H1 (cell line): ENCODE measurements at regions not wholly inside any gene's neighbourhood (a gene's known extent, or its start where the extent isn't known, plus 50 kb on each side); places are given as distances from the start of the nearest gene placed in this dataset.

ENCODE experiments used
- CTCF ChIA-PET: fragments of 300-600 bp; sonication (Branson Sonifier 250); formaldehyde crosslinking; loops from one replicate; lab custom pipeline; 2021; ENCODE audit not compliant: partially characterized antibody; lab: Charles Lee
- POLR2A ChIA-PET: fragments of 300-600 bp; sonication (Branson Sonifier 250); formaldehyde crosslinking; loops from one replicate; lab custom pipeline; 2021; ENCODE audit warnings: inconsistent platforms; ENCODE audit not compliant: partially characterized antibody; lab: Charles Lee
- DNase-seq, 2 experiments: peaks; one replicate each; pipeline versions ENCODE4 v3.0.0 to v3.0.0-alpha.2; 2010 to 2022; ENCODE audit warnings: low spot score in 2 of 2, low read depth in 1 of 2, mixed read lengths in 1 of 2
- FAIRE-seq: peaks from 2 replicates; lab custom pipeline; 2011; peaks lifted over from hg19 to GRCh38; lab: Jason Lieb, UNC
- H2AFZ ChIP-seq: 2 replicates; pipeline ENCODE4 v1.8.1; 2012; ENCODE audit warnings: low read length, inconsistent platforms
- H2AK5ac ChIP-seq: 2 replicates; pipeline ENCODE4 v1.6.1; 2013; ENCODE audit warnings: low read depth, low read length
- H2BK120ac ChIP-seq: replicated peaks from 2 replicates; pipeline ENCODE3; 2013; ENCODE audit warnings: low read depth, low read length, inconsistent platforms
- H2BK12ac ChIP-seq: 2 replicates; pipeline ENCODE4 v1.6.1; 2013; ENCODE audit warnings: low read depth, low read length
- H2BK15ac ChIP-seq: 2 replicates; pipeline ENCODE4 v1.6.1; 2013; ENCODE audit warnings: low read length
- H2BK20ac ChIP-seq: 2 replicates; pipeline ENCODE4 v1.6.1; 2013; ENCODE audit warnings: low read length
- H2BK5ac ChIP-seq: 2 replicates; pipeline ENCODE4 v1.6.1; 2013; ENCODE audit warnings: low read depth, low read length
- H3K14ac ChIP-seq: 2 replicates; pipeline ENCODE4 v1.6.1; 2013; ENCODE audit warnings: inconsistent platforms; ENCODE audit not compliant: insufficient read length
- H3K18ac ChIP-seq: 2 replicates; pipeline ENCODE4 v1.6.1; 2013; ENCODE audit warnings: low read length; ENCODE audit errors: extremely low read depth
- H3K23ac ChIP-seq: 2 replicates; pipeline ENCODE4 v1.6.1; 2013; ENCODE audit warnings: inconsistent platforms; ENCODE audit not compliant: insufficient read length
- H3K23me2 ChIP-seq: 2 replicates; pipeline ENCODE4 v1.6.1; 2013; ENCODE audit warnings: low read depth, low read length
- H3K27ac ChIP-seq: 2 replicates; pipeline ENCODE4 v1.6.1; 2011; ENCODE audit warnings: low read depth, low read length, inconsistent platforms
- H3K27me3 ChIP-seq, 4 experiments: replicated peaks in 1 of 4; 1 replicate in 1 of 4; 2 replicates in 3 of 4; pipeline versions ENCODE4 v1.6.1 to v1.8.1; 2011 to 2013; ENCODE audit warnings: low read length in 3 of 4, mild to moderate bottlenecking in 3 of 4, inconsistent platforms in 2 of 4, mixed read lengths in 2 of 4, moderate library complexity in 1 of 4; ENCODE audit not compliant: control insufficient read depth in 3 of 4, insufficient read depth in 3 of 4; ENCODE audit errors: extremely low read depth in 1 of 4
- H3K36me3 ChIP-seq, 4 experiments: 2 replicates each; pipeline versions ENCODE4 v1.6.1 to v1.8.1; 2011 to 2013; ENCODE audit warnings: mild to moderate bottlenecking in 4 of 4, low read length in 3 of 4, moderate library complexity in 2 of 4, control low read depth in 1 of 4, inconsistent platforms in 1 of 4; ENCODE audit not compliant: insufficient read depth in 4 of 4, control insufficient read depth in 2 of 4
- H3K4ac ChIP-seq: replicated peaks from 2 replicates; pipeline ENCODE3; 2013; ENCODE audit warnings: low read length, low read depth, mixed read lengths, inconsistent platforms; ENCODE audit not compliant: insufficient read length
- H3K4me1 ChIP-seq, 4 experiments: replicated peaks in 1 of 4; 1 replicate in 1 of 4; 2 replicates in 3 of 4; pipeline versions ENCODE4 v1.6.1 to v1.8.1; 2011 to 2013; ENCODE audit warnings: low read length in 3 of 4, inconsistent platforms in 2 of 4, mixed read lengths in 1 of 4; ENCODE audit not compliant: insufficient read depth in 4 of 4, control insufficient read depth in 3 of 4
- H3K4me2 ChIP-seq, 2 experiments: 2 replicates each; pipeline versions ENCODE4 v1.6.1 to v1.8.1; 2011 to 2013; ENCODE audit warnings: low read depth in 2 of 2, low read length in 2 of 2, control low read depth in 1 of 2, inconsistent platforms in 1 of 2, mild to moderate bottlenecking in 1 of 2; ENCODE audit not compliant: insufficient read depth in 1 of 2
- H3K4me3 ChIP-seq, 4 experiments: fragments of 200-600, 300-600 bp in 1 of 4; sonication (generic), shearing (Covaris generic), sonication (Bioruptor Twin) in 1 of 4; 2 replicates each; pipeline versions ENCODE4 v1.5.1 to v1.8.1; 2011 to 2016; ENCODE audit warnings: low read length in 4 of 4, low read depth in 3 of 4, control low read depth in 2 of 4, inconsistent platforms in 2 of 4, mild to moderate bottlenecking in 2 of 4, mixed read lengths in 1 of 4, moderate library complexity in 1 of 4; ENCODE audit not compliant: insufficient read depth in 2 of 4; ENCODE audit errors: extremely low read depth in 1 of 4
- H3K56ac ChIP-seq: replicated peaks from 2 replicates; pipeline ENCODE3; 2013; ENCODE audit warnings: low read depth, mild to moderate bottlenecking, mixed read lengths, low read length, inconsistent platforms; ENCODE audit not compliant: insufficient read length
- H3K79me1 ChIP-seq: 2 replicates; pipeline ENCODE4 v1.6.1; 2013; ENCODE audit warnings: low read depth, low read length, control low read depth
- H3K79me2 ChIP-seq, 2 experiments: 2 replicates each; pipeline versions ENCODE4 v1.6.1 to v1.8.1; 2012 to 2013; ENCODE audit warnings: low read length in 2 of 2, mild to moderate bottlenecking in 2 of 2, inconsistent platforms in 1 of 2; ENCODE audit not compliant: insufficient read depth in 2 of 2, control insufficient read depth in 1 of 2
- H3K9ac ChIP-seq, 4 experiments: replicated peaks in 1 of 4; 1 replicate in 1 of 4; 2 replicates in 3 of 4; pipeline versions ENCODE4 v1.6.1 to v1.8.1; 2011 to 2013; ENCODE audit warnings: low read depth in 3 of 4, low read length in 3 of 4, control low read depth in 2 of 4, mild to moderate bottlenecking in 2 of 4, moderate library complexity in 2 of 4, inconsistent platforms in 1 of 4; ENCODE audit errors: extremely low read depth in 1 of 4
- H3K9me3 ChIP-seq, 2 experiments: 2 replicates each; pipeline versions ENCODE4 v1.6.1 to v1.8.1; 2012 to 2013; ENCODE audit warnings: mild to moderate bottlenecking in 2 of 2, moderate library complexity in 2 of 2, control low read depth in 1 of 2, inconsistent platforms in 1 of 2, low read depth in 1 of 2, low read length in 1 of 2, mixed read lengths in 1 of 2; ENCODE audit not compliant: insufficient read depth in 2 of 2
- H4K20me1 ChIP-seq, 2 experiments: replicated peaks in 1 of 2; 2 replicates each; pipeline versions ENCODE3 to v1.8.1; 2011 to 2013; ENCODE audit warnings: inconsistent platforms in 2 of 2, low read length in 2 of 2, mild to moderate bottlenecking in 1 of 2; ENCODE audit not compliant: insufficient read depth in 2 of 2, control insufficient read depth in 1 of 2
- H4K5ac ChIP-seq: 2 replicates; pipeline ENCODE4 v1.6.1; 2013; ENCODE audit warnings: low read length, low read depth, mixed read lengths, inconsistent platforms; ENCODE audit not compliant: insufficient read length
- H4K8ac ChIP-seq: 2 replicates; pipeline ENCODE4 v1.8.0; 2013; ENCODE audit warnings: mild to moderate bottlenecking, moderate library complexity, low read length, inconsistent platforms; ENCODE audit not compliant: insufficient read depth; ENCODE audit errors: extremely low read depth
- H4K91ac ChIP-seq: replicated peaks from 2 replicates; pipeline ENCODE3; 2013; ENCODE audit warnings: low read length, mixed read lengths, inconsistent platforms; ENCODE audit not compliant: insufficient read length
- BRCA1 ChIP-seq: IDR thresholded peaks from 2 replicates; pipeline ENCODE4 v1.6.1; 2012; ENCODE audit warnings: low read depth, low read length, improper control_type of control experiment
- KDM5A ChIP-seq: fragments of 200-600 bp; IDR thresholded peaks from 2 replicates; pipeline ENCODE4 v1.7.1; 2012; ENCODE audit warnings: mild to moderate bottlenecking, low read length, inconsistent platforms, mixed read lengths
- NANOG ChIP-seq: IDR thresholded peaks from 2 replicates; pipeline ENCODE4 v1.6.1; 2011; ENCODE audit warnings: low read length, low read depth, mild to moderate bottlenecking, inconsistent platforms; ENCODE audit not compliant: insufficient read depth, poor library complexity, severe bottlenecking
- PHF8 ChIP-seq: fragments of 200-600 bp; sonication (generic); conservative IDR thresholded peaks from 2 replicates; pipeline ENCODE4 v1.7.1; 2012; ENCODE audit warnings: low read depth, mild to moderate bottlenecking, inconsistent platforms, low read length, moderate library complexity
- POLR2A ChIP-seq, 2 experiments: IDR thresholded peaks; 1 replicate in 1 of 2; 2 replicates in 1 of 2; pipeline ENCODE4 v1.6.1; 2011; ENCODE audit warnings: low read depth in 2 of 2, low read length in 2 of 2, mild to moderate bottlenecking in 2 of 2; ENCODE audit errors: control extremely low read depth in 1 of 2
- SP1 ChIP-seq: IDR thresholded peaks from 2 replicates; pipeline ENCODE4 v1.6.1; 2011; ENCODE audit warnings: low read depth, low read length
- TAF1 ChIP-seq: IDR thresholded peaks from 2 replicates; pipeline ENCODE4 v1.6.1; 2011; ENCODE audit warnings: mild to moderate bottlenecking, low read depth, low read length
- TCF12 ChIP-seq: IDR thresholded peaks from 2 replicates; pipeline ENCODE4 v1.6.1; 2011; ENCODE audit warnings: low read depth, mild to moderate bottlenecking, low read length
- YY1 ChIP-seq: IDR thresholded peaks from 2 replicates; pipeline ENCODE4 v1.6.1; 2011; ENCODE audit warnings: low read depth, mild to moderate bottlenecking, low read length
- WGBS, 2 experiments: shearing (Covaris generic) in 1 of 2; methylation state at CpG; one replicate each; pipeline versions ENCODE4 v1.1.6 to v1.1.7; 2013 to 2015; ENCODE audit warnings: low lambda C conversion rate in 2 of 2, mixed read lengths in 2 of 2, inconsistent platforms in 1 of 2, low coverage in 1 of 2, missing lambda C conversion rate in 1 of 2; ENCODE audit not compliant: insufficient replicate concordance in 2 of 2, insufficient coverage in 1 of 2, insufficient read length in 1 of 2; ENCODE audit errors: extremely low coverage in 1 of 2, missing lambda C conversion rate in 1 of 2; 5-methylcytosine and 5-hydroxymethylcytosine counted together
- TF ChIP-seq, protein P1 (sequence below): IDR thresholded peaks from 2 replicates; pipeline ENCODE4 v1.6.1; 2012; ENCODE audit warnings: low read length, inconsistent platforms

DNA sequence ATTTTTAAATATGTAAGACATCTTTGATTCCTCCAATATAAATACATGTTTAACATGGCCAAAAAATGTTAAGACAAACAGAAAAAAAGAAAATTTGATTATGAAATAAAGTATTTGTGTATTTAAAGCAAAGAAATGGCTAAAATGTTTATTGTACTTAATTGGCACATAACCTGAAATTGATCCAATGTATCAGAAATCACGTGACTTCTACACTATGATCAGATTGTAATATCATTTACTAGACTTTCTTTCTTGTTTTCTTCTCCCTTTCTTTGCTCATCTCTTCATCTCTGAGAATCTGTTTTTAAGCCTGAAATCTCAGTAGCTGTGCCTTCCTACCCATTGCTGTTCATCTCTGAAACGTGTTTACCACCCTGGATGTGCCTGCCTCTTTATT is 420.3 kb downstream of the RSL24D1 start:
- DNase-seq (no peak), FAIRE-seq (no peak)
- Histone ChIP-seq H3K9me3 (peaks cover 13 to 35% of the 10 kb centered on the region in 2 experiments; a peak in 3 of 4 replicates), H4K5ac (no peak overlapping the region), H2BK120ac (no peak overlapping the region), H3K18ac (no peak overlapping the region), H3K79me1 (no peaks in the 10 kb centered on the region), H4K20me1 (no peaks in the 10 kb centered on the region), H3K27ac (no peak overlapping the region), H2BK20ac (no peak overlapping the region), H3K36me3 (no peaks in the 10 kb centered on the region), H2BK12ac (no peak overlapping the region), H3K23ac (no peak overlapping the region), H3K27me3 (no peaks in the 10 kb centered on the region), H3K56ac (no peak overlapping the region), H4K8ac (no peak overlapping the region), H2BK5ac (no peak overlapping the region), H2BK15ac (no peak overlapping the region), H3K79me2 (no peaks in the 10 kb centered on the region), H3K4me1 (no peaks in the 10 kb centered on the region), H4K91ac (no peak overlapping the region), H3K4ac (no peak overlapping the region), H2AK5ac (no peak overlapping the region), H3K4me3 (no peak overlapping the region), H3K9ac (no peak overlapping the region), H3K23me2 (no peaks in the 10 kb centered on the region), H3K14ac (no peak overlapping the region), H2AFZ (no peak overlapping the region), H3K4me2 (no peak overlapping the region)
- ChIA-PET POLR2A (no interaction called here), CTCF (no interaction called here)
- TF ChIP-seq YY1 = no peak
- no peak for TF ChIP-seq POLR2A (IDR thresholded peaks at IDR 0.05; ENCODE audit: control extremely low read depth in 1 of 2, low read depth in 2 of 2, low read length in 2 of 2)
- TF ChIP-seq, protein P1, sequence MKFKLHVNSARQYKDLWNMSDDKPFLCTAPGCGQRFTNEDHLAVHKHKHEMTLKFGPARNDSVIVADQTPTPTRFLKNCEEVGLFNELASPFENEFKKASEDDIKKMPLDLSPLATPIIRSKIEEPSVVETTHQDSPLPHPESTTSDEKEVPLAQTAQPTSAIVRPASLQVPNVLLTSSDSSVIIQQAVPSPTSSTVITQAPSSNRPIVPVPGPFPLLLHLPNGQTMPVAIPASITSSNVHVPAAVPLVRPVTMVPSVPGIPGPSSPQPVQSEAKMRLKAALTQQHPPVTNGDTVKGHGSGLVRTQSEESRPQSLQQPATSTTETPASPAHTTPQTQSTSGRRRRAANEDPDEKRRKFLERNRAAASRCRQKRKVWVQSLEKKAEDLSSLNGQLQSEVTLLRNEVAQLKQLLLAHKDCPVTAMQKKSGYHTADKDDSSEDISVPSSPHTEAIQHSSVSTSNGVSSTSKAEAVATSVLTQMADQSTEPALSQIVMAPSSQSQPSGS = no peak
- no peak for TF ChIP-seq KDM5A
- no peak for TF ChIP-seq TAF1
- TF ChIP-seq BRCA1 = no peak
- no peak for TF ChIP-seq NANOG
- no peak for TF ChIP-seq TCF12
- TF ChIP-seq SP1 = no peak
- TF ChIP-seq PHF8 = no peak
- 64% methylated on average over 2 of the region's 2 CpGs; no CpG with 5 or more reads in 1 of the 2 experiments for WGBS, 2 experiments
